CD14-positive monocyte (primary cell): ENCODE measurements at regions not wholly inside any gene's neighbourhood (a gene's known extent, or its start where the extent isn't known, plus 50 kb on each side); places are given as distances from the start of the nearest gene placed in this dataset. TPM values are rescaled to one million over a fixed set of nuclear protein-coding genes. Genes with fewer than 3 reads are reported as not detected.

Experiments
- DNase-seq, 3 donors: peaks; one replicate each; pipeline ENCODE4 v3.0.0-alpha.2; 2011 to 2022
- H2AFZ ChIP-seq: 2 replicates; pipeline ENCODE4 v1.6.0; 2012; ENCODE audit warnings: mild to moderate bottlenecking, low read depth, low read length, inconsistent platforms; ENCODE audit not compliant: insufficient read depth, poor library complexity, severe bottlenecking
- H3K27ac ChIP-seq, 2 donors: 1 replicate in 1 of 2; 2 replicates in 1 of 2; pipeline ENCODE4 v1.5.1; 2012 to 2013; ENCODE audit warnings: low read length in 2 of 2, control low read depth in 1 of 2, inconsistent platforms in 1 of 2, low read depth in 1 of 2, mild to moderate bottlenecking in 1 of 2
- H3K27me3 ChIP-seq, 2 donors: one replicate each; pipeline versions ENCODE4 v1.6.0 to v1.6.1; 2011 to 2013; ENCODE audit warnings: low read length in 2 of 2; ENCODE audit not compliant: control insufficient read depth in 2 of 2, insufficient read depth in 2 of 2
- H3K36me3 ChIP-seq, 2 donors: replicated peaks in 1 of 2; 1 replicate in 1 of 2; 2 replicates in 1 of 2; pipeline versions ENCODE4 v1.5.1 to v1.6.1; 2012 to 2013; ENCODE audit warnings: low read length in 2 of 2, control low read depth in 1 of 2, inconsistent platforms in 1 of 2, mild to moderate bottlenecking in 1 of 2; ENCODE audit not compliant: insufficient read depth in 2 of 2, control insufficient read depth in 1 of 2
- H3K4me1 ChIP-seq, 2 donors: 1 replicate in 1 of 2; 2 replicates in 1 of 2; pipeline versions ENCODE4 v1.5.1 to v1.6.1; 2012 to 2013; ENCODE audit warnings: low read length in 2 of 2, control low read depth in 1 of 2, inconsistent platforms in 1 of 2, mild to moderate bottlenecking in 1 of 2, moderate library complexity in 1 of 2; ENCODE audit not compliant: insufficient read depth in 2 of 2, control insufficient read depth in 1 of 2
- H3K4me2 ChIP-seq: replicated peaks from 2 replicates; pipeline ENCODE3; 2012; ENCODE audit warnings: low read length, moderate library complexity, mild to moderate bottlenecking; ENCODE audit not compliant: poor library complexity, severe bottlenecking; ENCODE audit errors: extremely low read depth
- H3K4me3 ChIP-seq, 3 experiments: fragments of 200-600 bp in 1 of 3; sonication (generic) in 1 of 3; replicated peaks in 1 of 3; 1 replicate in 2 of 3; 2 replicates in 1 of 3; pipeline ENCODE4 v1.5.1; 2011 to 2013; ENCODE audit warnings: low read length in 3 of 3, mild to moderate bottlenecking in 3 of 3, control low read depth in 2 of 3, low read depth in 2 of 3, inconsistent platforms in 1 of 3, moderate library complexity in 1 of 3
- H3K79me2 ChIP-seq: 2 replicates; pipeline ENCODE4 v1.6.0; 2012; ENCODE audit warnings: mild to moderate bottlenecking, control low read depth, inconsistent platforms, low read length, moderate library complexity; ENCODE audit not compliant: insufficient read depth
- H3K9ac ChIP-seq: 2 replicates; pipeline ENCODE4 v1.6.0; 2017; ENCODE audit warnings: low read length, mild to moderate bottlenecking; ENCODE audit not compliant: insufficient read depth, poor library complexity, severe bottlenecking
- H3K9me3 ChIP-seq, 2 donors: replicated peaks in 1 of 2; 1 replicate in 1 of 2; 2 replicates in 1 of 2; pipeline versions ENCODE4 v1.5.1 to v1.6.1; 2012 to 2013; ENCODE audit warnings: low read length in 2 of 2, control low read depth in 1 of 2; ENCODE audit not compliant: control insufficient read depth in 1 of 2, insufficient read depth in 1 of 2
- H4K20me1 ChIP-seq: 2 replicates; pipeline ENCODE4 v1.6.0; 2012; ENCODE audit warnings: mild to moderate bottlenecking, low read length, control low read depth, moderate library complexity; ENCODE audit not compliant: insufficient read depth
- H3K27ac Mint-ChIP-seq, 7 donors: one replicate each; pipeline ENCODE4 v1.8.0; 2020; ENCODE audit warnings: mild to moderate bottlenecking in 7 of 7, mixed read lengths in 7 of 7, moderate library complexity in 6 of 7, inconsistent platforms in 2 of 7
- H3K27me3 Mint-ChIP-seq, 3 donors: one replicate each; pipeline ENCODE4 v1.8.0; 2021 to 2022; ENCODE audit warnings: low read depth in 3 of 3, mild to moderate bottlenecking in 3 of 3, mixed read lengths in 3 of 3, moderate library complexity in 3 of 3, inconsistent platforms in 1 of 3
- H3K36me3 Mint-ChIP-seq, 2 donors: one replicate each; pipeline ENCODE4 v1.8.0; 2020; ENCODE audit warnings: mixed read lengths in 2 of 2, inconsistent platforms in 1 of 2, mild to moderate bottlenecking in 1 of 2
- H3K4me1 Mint-ChIP-seq: one replicate; pipeline ENCODE4 v1.8.0; 2020; ENCODE audit warnings: mild to moderate bottlenecking, mixed read lengths
- H3K4me3 Mint-ChIP-seq, 2 donors: one replicate each; pipeline ENCODE4 v1.8.0; 2020; ENCODE audit warnings: mild to moderate bottlenecking in 2 of 2, mixed read lengths in 2 of 2, moderate library complexity in 1 of 2
- H3K9me3 Mint-ChIP-seq, 7 donors: one replicate each; pipeline ENCODE4 v1.8.0; 2020 to 2022; ENCODE audit warnings: mixed read lengths in 7 of 7, mild to moderate bottlenecking in 6 of 7, moderate library complexity in 6 of 7, inconsistent platforms in 2 of 7
- WGBS: methylation state at CpG from one replicate; pipeline ENCODE4 v1.1.5; 2013; ENCODE audit warnings: missing lambda C conversion rate; ENCODE audit not compliant: insufficient coverage; 5-methylcytosine and 5-hydroxymethylcytosine counted together
- intact Hi-C, 2 donors: fragments of 100-400 bp; cut with micrococcal nuclease; formaldehyde crosslinking; loops; one replicate each; pipeline versions ENCODE4 v1.15.0 to v1.15.1; 2023
- small RNA-seq: library from RNA; depleted of rRNA; stranded (forward); fragments of <200 nt; gene quantifications from one replicate; pipeline ENCODE3, GENCODE V24; 2012; ENCODE audit warnings: low read depth; ENCODE audit not compliant: insufficient read length
- TF ChIP-seq, protein P1 (sequence below): fragments of 200-600 bp; IDR thresholded peaks from one replicate; pipeline ENCODE4 v1.8.0; 2022; ENCODE audit warnings: antibody characterized with exemption, mild to moderate bottlenecking

DNA sequence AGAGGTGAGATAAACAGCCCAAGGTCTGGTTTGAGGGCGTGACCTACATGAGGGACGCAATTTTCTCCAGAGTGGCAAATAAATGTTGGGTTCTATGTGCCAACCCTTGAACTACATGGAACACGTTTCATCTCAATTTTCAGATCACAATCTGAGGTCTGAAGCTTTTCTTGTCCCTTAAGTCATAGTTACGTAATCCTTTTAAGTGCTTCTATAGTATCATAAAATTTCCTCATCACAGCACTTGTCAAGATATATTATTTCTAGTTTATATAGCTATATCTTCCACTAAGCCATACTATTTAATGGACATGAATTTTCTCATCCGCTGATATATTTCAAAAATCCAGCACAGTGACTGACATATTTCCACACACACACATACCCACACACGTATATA lies 53.1 kb upstream of the GRIN3A start:
- no peak for DNase-seq
- Histone ChIP-seq H4K20me1 (no peaks in the 10 kb centered on the region), H3K4me2 (no peak overlapping the region), H3K79me2 (no peaks in the 10 kb centered on the region), H3K27ac (no peak overlapping the region), H3K9me3 (no peaks in the 10 kb centered on the region), H3K36me3 (no peaks in the 10 kb centered on the region), H3K4me1 (no peaks in the 10 kb centered on the region), H2AFZ (no peak overlapping the region), H3K9ac (no peak overlapping the region), H3K4me3 (no peak overlapping the region), H3K27me3 (no peaks in the 10 kb centered on the region)
- Mint-ChIP-seq H3K4me3 (no peak overlapping the region), H3K36me3 (no peaks in the 10 kb centered on the region), H3K9me3 (no peaks in the 10 kb centered on the region), H3K27ac (no peak overlapping the region), H3K4me1 (peaks cover 3% of the 10 kb centered on the region), H3K27me3 (peaks cover 0 to 2% (median 1%) of the 10 kb centered on the region in 3 donors)
- WGBS: no CpG with 5 or more reads among the region's 6 CpGs
- TF ChIP-seq, protein P1, sequence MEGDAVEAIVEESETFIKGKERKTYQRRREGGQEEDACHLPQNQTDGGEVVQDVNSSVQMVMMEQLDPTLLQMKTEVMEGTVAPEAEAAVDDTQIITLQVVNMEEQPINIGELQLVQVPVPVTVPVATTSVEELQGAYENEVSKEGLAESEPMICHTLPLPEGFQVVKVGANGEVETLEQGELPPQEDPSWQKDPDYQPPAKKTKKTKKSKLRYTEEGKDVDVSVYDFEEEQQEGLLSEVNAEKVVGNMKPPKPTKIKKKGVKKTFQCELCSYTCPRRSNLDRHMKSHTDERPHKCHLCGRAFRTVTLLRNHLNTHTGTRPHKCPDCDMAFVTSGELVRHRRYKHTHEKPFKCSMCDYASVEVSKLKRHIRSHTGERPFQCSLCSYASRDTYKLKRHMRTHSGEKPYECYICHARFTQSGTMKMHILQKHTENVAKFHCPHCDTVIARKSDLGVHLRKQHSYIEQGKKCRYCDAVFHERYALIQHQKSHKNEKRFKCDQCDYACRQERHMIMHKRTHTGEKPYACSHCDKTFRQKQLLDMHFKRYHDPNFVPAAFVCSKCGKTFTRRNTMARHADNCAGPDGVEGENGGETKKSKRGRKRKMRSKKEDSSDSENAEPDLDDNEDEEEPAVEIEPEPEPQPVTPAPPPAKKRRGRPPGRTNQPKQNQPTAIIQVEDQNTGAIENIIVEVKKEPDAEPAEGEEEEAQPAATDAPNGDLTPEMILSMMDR: no peak
- intact Hi-C loops: no loop called here

Small RNA genes lying in the stretch of these regions (small RNA-seq; reads per million reads assigned to genes)
- gene RNU6-329P: not detected
